SK-N-SH (cell line): ENCODE measurements at regions not wholly inside any gene's neighbourhood (a gene's known extent, or its start where the extent isn't known, plus 50 kb on each side); places are given as distances from the start of the nearest gene placed in this dataset.

ENCODE experiments used
- CTCF ChIA-PET: fragments of 300-600, 350-600 bp; formaldehyde crosslinking; extraction: SDS; loops from one replicate; lab custom pipeline; 2021; lab: Yijun Ruan, JAX
- POLR2A ChIA-PET: fragments of 350-600 bp; sonication (Branson Sonifier 250); formaldehyde crosslinking; extraction: SDS; loops from one replicate; lab custom pipeline; 2020; ENCODE audit warnings: antibody characterized with exemption, inconsistent platforms; lab: Yijun Ruan, JAX
- DNase-seq: peaks from one replicate; pipeline ENCODE4 v3.0.0; 2012
- H2AFZ ChIP-seq: fragments of 200-600 bp; sonication (generic); 2 replicates; pipeline ENCODE4 v1.8.1; 2016; ENCODE audit warnings: antibody characterized with exemption, mild to moderate bottlenecking, low read depth
- H3F3A ChIP-seq: fragments of 200-600 bp; sonication (generic); replicated peaks from 2 replicates; pipeline ENCODE3; 2016; ENCODE audit warnings: antibody characterized with exemption, mild to moderate bottlenecking; ENCODE audit not compliant: insufficient read depth
- H3K27ac ChIP-seq, 2 experiments: fragments of 200-500 bp in 1 of 2; fragments of 200-600 bp in 1 of 2; sonication (Bioruptor generic) in 1 of 2; sonication (generic), shearing (Covaris generic) in 1 of 2; 2 replicates each; pipeline versions ENCODE4 v1.5.1 to v1.6.1; 2014 to 2016; ENCODE audit warnings: low read depth in 2 of 2, inconsistent platforms in 1 of 2, low read length in 1 of 2, mild to moderate bottlenecking in 1 of 2, mixed read lengths in 1 of 2
- H3K27me3 ChIP-seq: fragments of 200-600 bp; sonication (generic), shearing (Covaris generic); 2 replicates; pipeline ENCODE4 v1.6.1; 2016; ENCODE audit warnings: mixed run types; ENCODE audit not compliant: insufficient read depth
- H3K36me3 ChIP-seq, 2 experiments: fragments of 200-500 bp in 1 of 2; fragments of 200-600 bp in 1 of 2; sonication (Bioruptor generic) in 1 of 2; sonication (generic) in 1 of 2; replicated peaks in 1 of 2; 2 replicates each; pipeline versions ENCODE3 to v1.5.1; 2014 to 2016; ENCODE audit warnings: low read length in 1 of 2, mild to moderate bottlenecking in 1 of 2; ENCODE audit not compliant: insufficient read depth in 2 of 2, control insufficient read depth in 1 of 2
- H3K4me1 ChIP-seq, 2 experiments: fragments of 200-500 bp in 1 of 2; fragments of 200-600 bp in 1 of 2; sonication (Bioruptor generic) in 1 of 2; sonication (generic), shearing (Covaris generic) in 1 of 2; 2 replicates each; pipeline versions ENCODE4 v1.5.1 to v1.6.1; 2014 to 2016; ENCODE audit warnings: low read depth in 1 of 2, low read length in 1 of 2, mixed run types in 1 of 2; ENCODE audit not compliant: insufficient read depth in 2 of 2, control insufficient read depth in 1 of 2
- H3K4me2 ChIP-seq: fragments of 200-600 bp; sonication (generic), shearing (Covaris generic); 2 replicates; pipeline ENCODE4 v1.6.1; 2017; ENCODE audit warnings: mixed run types
- H3K4me3 ChIP-seq, 2 experiments: fragments of 200-500 bp in 1 of 2; fragments of 200-600 bp in 1 of 2; sonication (Bioruptor generic) in 1 of 2; sonication (generic), shearing (Covaris generic) in 1 of 2; 2 replicates each; pipeline versions ENCODE4 v1.5.1 to v1.8.1; 2014 to 2016; ENCODE audit warnings: low read depth in 2 of 2, inconsistent platforms in 1 of 2, low read length in 1 of 2, mild to moderate bottlenecking in 1 of 2, mixed read lengths in 1 of 2, moderate library complexity in 1 of 2
- H3K79me2 ChIP-seq: fragments of 200-600 bp; sonication (generic); 2 replicates; pipeline ENCODE4 v1.8.1; 2017; ENCODE audit warnings: mild to moderate bottlenecking; ENCODE audit not compliant: insufficient read depth
- H3K9ac ChIP-seq: fragments of 200-600 bp; sonication (generic); 2 replicates; pipeline ENCODE4 v1.6.1; 2017; ENCODE audit warnings: mixed run types
- H3K9me2 ChIP-seq: fragments of 200-600 bp; sonication (generic); 2 replicates; pipeline ENCODE4 v1.6.1; 2017; ENCODE audit warnings: mixed run types
- H3K9me3 ChIP-seq: fragments of 200-600 bp; sonication (generic); 2 replicates; pipeline ENCODE4 v1.6.1; 2017; ENCODE audit warnings: mixed run types, mild to moderate bottlenecking, moderate library complexity
- H4K20me1 ChIP-seq: fragments of 200-600 bp; sonication (generic); 2 replicates; pipeline ENCODE4 v1.6.1; 2017; ENCODE audit warnings: mild to moderate bottlenecking, mixed run types; ENCODE audit not compliant: insufficient read depth
- CHD2 ChIP-seq: fragments of 150-350 bp; IDR thresholded peaks from 2 replicates; pipeline ENCODE4 v1.6.1; 2018; ENCODE audit warnings: low read length; ENCODE audit not compliant: partially characterized antibody
- EZH2phosphoT487 ChIP-seq: fragments of 200-600 bp; sonication (generic); IDR thresholded peaks from 2 replicates; pipeline ENCODE4 v1.6.1; 2017; ENCODE audit warnings: low read depth, mixed run types, mild to moderate bottlenecking, antibody characterized with exemption, moderate library complexity, borderline replicate concordance
- FOXJ3 ChIP-seq: sonication (generic); formaldehyde crosslinking; IDR thresholded peaks from 2 replicates; pipeline ENCODE4 v1.5.1; 2020; ENCODE audit warnings: mild to moderate bottlenecking, missing genetic modification reagents
- GATA2 ChIP-seq: sonication (generic); formaldehyde crosslinking; IDR thresholded peaks from 2 replicates; pipeline ENCODE4 v1.5.0; 2020; ENCODE audit warnings: mild to moderate bottlenecking, missing genetic modification reagents
- MEF2A ChIP-seq: IDR thresholded peaks from 2 replicates; pipeline ENCODE4 v1.4.0; 2012; ENCODE audit warnings: low read depth, borderline replicate concordance
- MXI1 ChIP-seq: IDR thresholded peaks from 2 replicates; pipeline ENCODE4 v1.6.1; 2012; ENCODE audit warnings: mild to moderate bottlenecking, low read depth, low read length, improper control_type of control experiment
- NFIC ChIP-seq: IDR thresholded peaks from 2 replicates; pipeline ENCODE4 v1.4.0; 2012; ENCODE audit warnings: borderline replicate concordance
- POLR2AphosphoS5 ChIP-seq: IDR thresholded peaks from 2 replicates; pipeline ENCODE4 v1.6.1; 2012; ENCODE audit warnings: low read depth, low read length
- RFX5 ChIP-seq: IDR thresholded peaks from 2 replicates; pipeline ENCODE4 v1.6.1; 2012; ENCODE audit warnings: mild to moderate bottlenecking, improper control_type of control experiment, low read length
- RXRA ChIP-seq: IDR thresholded peaks from 2 replicates; pipeline ENCODE4 v1.4.0; 2012; ENCODE audit warnings: low read depth, mild to moderate bottlenecking, borderline replicate concordance
- TAF1 ChIP-seq: IDR thresholded peaks from 2 replicates; pipeline ENCODE4 v1.6.1; 2012; ENCODE audit warnings: low read depth, mild to moderate bottlenecking, low read length, moderate library complexity, borderline replicate concordance
- TCF12 ChIP-seq: IDR thresholded peaks from 2 replicates; pipeline ENCODE4 v1.4.0; 2012
- YY1 ChIP-seq: IDR thresholded peaks from 2 replicates; pipeline ENCODE4 v1.4.0; 2012; ENCODE audit warnings: low read depth, mild to moderate bottlenecking
- WGBS: methylation state at CpG from one replicate; pipeline ENCODE4 v1.1.6; 2017; ENCODE audit warnings: low lambda C conversion rate; 5-methylcytosine and 5-hydroxymethylcytosine counted together
- TF ChIP-seq, protein P1 (sequence below): IDR thresholded peaks from 2 replicates; pipeline ENCODE4 v1.4.0; 2012; ENCODE audit warnings: low read depth
- TF ChIP-seq, protein P2 (sequence below): IDR thresholded peaks from 2 replicates; pipeline ENCODE4 v1.6.1; 2012; ENCODE audit warnings: mild to moderate bottlenecking, low read depth, low read length, moderate library complexity
- TF ChIP-seq, protein P3 (sequence below): IDR thresholded peaks from 2 replicates; pipeline ENCODE4; 2012
- TF ChIP-seq, protein P4 (sequence below): fragments of 150-350 bp; IDR thresholded peaks from 2 replicates; pipeline ENCODE4 v1.6.1; 2017; ENCODE audit warnings: antibody characterized with exemption, low read length, low read depth, borderline replicate concordance
- TF ChIP-seq, protein P5 (sequence below): fragments of 150-350 bp; IDR thresholded peaks from 2 replicates; pipeline ENCODE4 v1.6.1; 2016; ENCODE audit warnings: mild to moderate bottlenecking, low read depth, low read length
- TF ChIP-seq, protein P6 (sequence below): IDR thresholded peaks from 2 replicates; pipeline ENCODE4 v1.4.0; 2012; ENCODE audit warnings: low read depth, borderline replicate concordance

DNA sequence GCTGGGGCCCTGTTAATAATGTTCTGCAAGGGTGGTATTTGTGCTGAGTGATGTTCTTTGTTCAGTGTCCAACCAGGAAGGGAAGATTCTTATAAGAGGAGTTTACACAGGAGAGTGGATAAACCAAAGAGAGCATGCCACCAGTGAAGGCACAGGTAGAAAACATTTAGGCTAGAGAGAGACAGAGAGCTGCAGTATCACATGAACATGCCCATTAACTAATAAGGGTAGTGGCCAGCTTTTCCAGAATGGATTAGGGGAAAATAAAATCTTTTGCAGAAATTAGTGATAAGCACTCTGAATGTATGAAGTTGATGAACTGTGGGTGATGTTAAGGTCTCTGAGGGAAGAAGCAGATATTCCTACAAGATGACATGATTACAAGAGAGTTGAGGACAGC is 54.1 kb upstream of the PRLR start:
- Histone ChIP-seq H3K27me3 (no peaks in the 10 kb centered on the region), H3K4me1 (no peaks in the 10 kb centered on the region), H3K4me3 (no peak overlapping the region), H3K9me2 (no peaks in the 10 kb centered on the region), H2AFZ (no peak overlapping the region), H4K20me1 (no peaks in the 10 kb centered on the region), H3K9me3 (no peaks in the 10 kb centered on the region), H3F3A (no peaks in the 10 kb centered on the region), H3K4me2 (no peak overlapping the region), H3K9ac (no peak overlapping the region), H3K27ac (no peak overlapping the region), H3K79me2 (no peaks in the 10 kb centered on the region), H3K36me3 (no peaks in the 10 kb centered on the region)
- TF ChIP-seq EZH2phosphoT487 (no peak), YY1 (no peak), TCF12 (no peak), CHD2 (no peak), POLR2AphosphoS5 (no peak), NFIC (no peak), MXI1 (no peak)
- TF ChIP-seq, protein P1, sequence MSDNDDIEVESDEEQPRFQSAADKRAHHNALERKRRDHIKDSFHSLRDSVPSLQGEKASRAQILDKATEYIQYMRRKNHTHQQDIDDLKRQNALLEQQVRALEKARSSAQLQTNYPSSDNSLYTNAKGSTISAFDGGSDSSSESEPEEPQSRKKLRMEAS, result no peak
- TF ChIP-seq, protein P2, sequence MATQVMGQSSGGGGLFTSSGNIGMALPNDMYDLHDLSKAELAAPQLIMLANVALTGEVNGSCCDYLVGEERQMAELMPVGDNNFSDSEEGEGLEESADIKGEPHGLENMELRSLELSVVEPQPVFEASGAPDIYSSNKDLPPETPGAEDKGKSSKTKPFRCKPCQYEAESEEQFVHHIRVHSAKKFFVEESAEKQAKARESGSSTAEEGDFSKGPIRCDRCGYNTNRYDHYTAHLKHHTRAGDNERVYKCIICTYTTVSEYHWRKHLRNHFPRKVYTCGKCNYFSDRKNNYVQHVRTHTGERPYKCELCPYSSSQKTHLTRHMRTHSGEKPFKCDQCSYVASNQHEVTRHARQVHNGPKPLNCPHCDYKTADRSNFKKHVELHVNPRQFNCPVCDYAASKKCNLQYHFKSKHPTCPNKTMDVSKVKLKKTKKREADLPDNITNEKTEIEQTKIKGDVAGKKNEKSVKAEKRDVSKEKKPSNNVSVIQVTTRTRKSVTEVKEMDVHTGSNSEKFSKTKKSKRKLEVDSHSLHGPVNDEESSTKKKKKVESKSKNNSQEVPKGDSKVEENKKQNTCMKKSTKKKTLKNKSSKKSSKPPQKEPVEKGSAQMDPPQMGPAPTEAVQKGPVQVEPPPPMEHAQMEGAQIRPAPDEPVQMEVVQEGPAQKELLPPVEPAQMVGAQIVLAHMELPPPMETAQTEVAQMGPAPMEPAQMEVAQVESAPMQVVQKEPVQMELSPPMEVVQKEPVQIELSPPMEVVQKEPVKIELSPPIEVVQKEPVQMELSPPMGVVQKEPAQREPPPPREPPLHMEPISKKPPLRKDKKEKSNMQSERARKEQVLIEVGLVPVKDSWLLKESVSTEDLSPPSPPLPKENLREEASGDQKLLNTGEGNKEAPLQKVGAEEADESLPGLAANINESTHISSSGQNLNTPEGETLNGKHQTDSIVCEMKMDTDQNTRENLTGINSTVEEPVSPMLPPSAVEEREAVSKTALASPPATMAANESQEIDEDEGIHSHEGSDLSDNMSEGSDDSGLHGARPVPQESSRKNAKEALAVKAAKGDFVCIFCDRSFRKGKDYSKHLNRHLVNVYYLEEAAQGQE, result no peak
- TF ChIP-seq, protein P3, sequence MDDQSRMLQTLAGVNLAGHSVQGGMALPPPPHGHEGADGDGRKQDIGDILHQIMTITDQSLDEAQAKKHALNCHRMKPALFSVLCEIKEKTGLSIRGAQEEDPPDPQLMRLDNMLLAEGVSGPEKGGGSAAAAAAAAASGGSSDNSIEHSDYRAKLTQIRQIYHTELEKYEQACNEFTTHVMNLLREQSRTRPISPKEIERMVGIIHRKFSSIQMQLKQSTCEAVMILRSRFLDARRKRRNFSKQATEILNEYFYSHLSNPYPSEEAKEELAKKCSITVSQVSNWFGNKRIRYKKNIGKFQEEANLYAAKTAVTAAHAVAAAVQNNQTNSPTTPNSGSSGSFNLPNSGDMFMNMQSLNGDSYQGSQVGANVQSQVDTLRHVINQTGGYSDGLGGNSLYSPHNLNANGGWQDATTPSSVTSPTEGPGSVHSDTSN, result no peak
- CTCF ChIA-PET, result no interaction called here
- no peak for DNase-seq
- POLR2A ChIA-PET, result no interaction called here

DNA sequence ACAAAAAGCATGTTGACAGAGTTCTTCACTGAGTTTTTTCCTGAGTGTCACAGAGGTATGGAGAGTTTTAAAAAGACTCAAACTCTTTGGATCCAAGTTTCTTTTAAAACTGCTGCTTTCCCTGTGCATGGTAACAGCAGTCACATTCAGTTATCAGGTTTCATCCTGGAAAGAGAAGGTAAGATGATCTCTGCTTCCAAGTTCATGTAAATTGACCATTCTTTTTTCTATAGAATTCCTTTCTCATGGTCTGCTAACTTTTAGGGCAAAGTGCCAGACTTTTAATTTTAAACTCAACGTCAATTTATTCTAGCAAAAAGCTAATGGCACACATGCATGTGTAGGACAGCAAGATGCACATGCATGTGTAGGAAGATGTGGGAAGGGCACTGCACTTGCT is 52.5 kb upstream of the PRLR start:
- Histone ChIP-seq H3K9me3 (no peaks in the 10 kb centered on the region), H3F3A (no peaks in the 10 kb centered on the region), H4K20me1 (no peaks in the 10 kb centered on the region), H3K9me2 (no peaks in the 10 kb centered on the region), H3K4me2 (no peak overlapping the region), H3K4me1 (no peaks in the 10 kb centered on the region), H3K4me3 (no peak overlapping the region), H3K79me2 (no peaks in the 10 kb centered on the region), H3K27ac (no peak overlapping the region), H2AFZ (no peak overlapping the region), H3K36me3 (no peaks in the 10 kb centered on the region), H3K27me3 (no peaks in the 10 kb centered on the region), H3K9ac (no peak overlapping the region)
- WGBS, result 23% methylated on average over 1 of the region's 1 CpG
- POLR2A ChIA-PET, result no interaction called here
- CTCF ChIA-PET, result no interaction called here
- DNase-seq, result no peak
- no peak for TF ChIP-seq FOXJ3 (CRISPR knock-in tag)
- TF ChIP-seq, protein P4, sequence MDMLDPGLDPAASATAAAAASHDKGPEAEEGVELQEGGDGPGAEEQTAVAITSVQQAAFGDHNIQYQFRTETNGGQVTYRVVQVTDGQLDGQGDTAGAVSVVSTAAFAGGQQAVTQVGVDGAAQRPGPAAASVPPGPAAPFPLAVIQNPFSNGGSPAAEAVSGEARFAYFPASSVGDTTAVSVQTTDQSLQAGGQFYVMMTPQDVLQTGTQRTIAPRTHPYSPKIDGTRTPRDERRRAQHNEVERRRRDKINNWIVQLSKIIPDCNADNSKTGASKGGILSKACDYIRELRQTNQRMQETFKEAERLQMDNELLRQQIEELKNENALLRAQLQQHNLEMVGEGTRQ, result no peak
- TF ChIP-seq RFX5, result no peak
- TF ChIP-seq GATA2, result no peak
- TF ChIP-seq, protein P5, sequence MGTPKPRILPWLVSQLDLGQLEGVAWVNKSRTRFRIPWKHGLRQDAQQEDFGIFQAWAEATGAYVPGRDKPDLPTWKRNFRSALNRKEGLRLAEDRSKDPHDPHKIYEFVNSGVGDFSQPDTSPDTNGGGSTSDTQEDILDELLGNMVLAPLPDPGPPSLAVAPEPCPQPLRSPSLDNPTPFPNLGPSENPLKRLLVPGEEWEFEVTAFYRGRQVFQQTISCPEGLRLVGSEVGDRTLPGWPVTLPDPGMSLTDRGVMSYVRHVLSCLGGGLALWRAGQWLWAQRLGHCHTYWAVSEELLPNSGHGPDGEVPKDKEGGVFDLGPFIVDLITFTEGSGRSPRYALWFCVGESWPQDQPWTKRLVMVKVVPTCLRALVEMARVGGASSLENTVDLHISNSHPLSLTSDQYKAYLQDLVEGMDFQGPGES, result no peak
- TF ChIP-seq, protein P6, sequence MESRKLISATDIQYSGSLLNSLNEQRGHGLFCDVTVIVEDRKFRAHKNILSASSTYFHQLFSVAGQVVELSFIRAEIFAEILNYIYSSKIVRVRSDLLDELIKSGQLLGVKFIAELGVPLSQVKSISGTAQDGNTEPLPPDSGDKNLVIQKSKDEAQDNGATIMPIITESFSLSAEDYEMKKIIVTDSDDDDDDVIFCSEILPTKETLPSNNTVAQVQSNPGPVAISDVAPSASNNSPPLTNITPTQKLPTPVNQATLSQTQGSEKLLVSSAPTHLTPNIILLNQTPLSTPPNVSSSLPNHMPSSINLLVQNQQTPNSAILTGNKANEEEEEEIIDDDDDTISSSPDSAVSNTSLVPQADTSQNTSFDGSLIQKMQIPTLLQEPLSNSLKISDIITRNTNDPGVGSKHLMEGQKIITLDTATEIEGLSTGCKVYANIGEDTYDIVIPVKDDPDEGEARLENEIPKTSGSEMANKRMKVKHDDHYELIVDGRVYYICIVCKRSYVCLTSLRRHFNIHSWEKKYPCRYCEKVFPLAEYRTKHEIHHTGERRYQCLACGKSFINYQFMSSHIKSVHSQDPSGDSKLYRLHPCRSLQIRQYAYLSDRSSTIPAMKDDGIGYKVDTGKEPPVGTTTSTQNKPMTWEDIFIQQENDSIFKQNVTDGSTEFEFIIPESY, result no peak
- TF ChIP-seq MEF2A, result no peak
- no peak for TF ChIP-seq TAF1
- TF ChIP-seq, protein P3, result no peak
- no peak for TF ChIP-seq RXRA
- TF ChIP-seq YY1, result no peak
